DMS 273 (cell line): ENCODE measurements at regions not wholly inside any gene's neighbourhood (a gene's known extent, or its start where the extent isn't known, plus 50 kb on each side); places are given as distances from the start of the nearest gene placed in this dataset.

Experiments
- DNase-seq: peaks from one replicate; lab custom pipeline; 2025; ENCODE audit not compliant: unreplicated experiment; lab: John Stamatoyannopoulos, UW

DNA sequence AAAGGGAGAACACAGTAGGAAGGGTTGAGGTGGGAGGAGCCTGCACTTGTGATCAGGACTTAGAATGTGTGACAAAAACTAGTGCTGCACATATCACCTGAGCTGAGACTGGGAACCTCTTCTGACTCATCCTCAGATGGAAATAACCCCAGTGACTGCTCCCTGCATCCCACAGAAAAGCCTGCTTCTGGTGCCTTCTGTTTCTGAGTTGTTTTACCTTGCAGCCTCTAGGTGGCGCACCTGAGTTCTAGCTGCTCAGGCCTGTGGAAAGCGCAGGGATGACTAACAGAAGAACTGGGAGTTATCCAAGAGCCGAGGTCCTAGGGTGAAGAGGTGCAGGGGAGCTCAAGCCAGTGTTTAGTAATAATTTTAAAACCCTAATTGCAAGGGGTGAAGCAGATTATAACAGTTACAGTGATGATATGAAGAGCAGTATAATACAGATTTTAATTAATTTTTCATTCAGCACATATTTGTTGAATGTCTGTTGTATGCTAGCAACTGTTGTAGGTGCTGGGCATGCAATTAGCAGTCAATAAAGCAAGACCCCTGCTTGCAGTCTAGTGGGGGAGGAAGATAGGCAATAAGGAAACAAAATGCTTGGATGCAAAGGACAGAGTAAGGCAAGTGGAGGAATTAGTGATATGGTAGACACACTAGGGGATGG, 302.5 kb downstream of the DHX35 start:
- DNase-seq, result peak; percentile 72

DNA sequence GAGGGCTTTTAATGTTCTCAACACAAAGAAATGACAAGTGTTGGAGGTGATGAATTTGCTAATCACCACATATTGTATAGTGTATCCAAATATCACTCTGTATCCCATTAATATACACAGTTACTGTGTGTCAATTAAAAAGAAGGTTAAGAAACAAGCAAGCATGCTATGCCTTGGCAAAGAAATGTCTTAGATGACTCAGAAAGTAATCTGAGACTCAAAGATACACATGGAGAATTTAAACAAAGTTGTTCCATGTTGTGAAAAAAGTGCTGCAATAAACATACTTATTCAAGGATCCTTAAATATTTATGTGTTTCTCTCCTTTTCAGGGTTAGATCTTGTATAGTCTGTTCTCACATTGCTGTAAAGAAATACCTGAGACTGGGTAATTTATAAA, 300.9 kb downstream of the DHX35 start:
- no peak for DNase-seq

GRCh38 chr20:39259808-39260207, 297.7 kb downstream of the DHX35 start:
- no peak for DNase-seq

DNA sequence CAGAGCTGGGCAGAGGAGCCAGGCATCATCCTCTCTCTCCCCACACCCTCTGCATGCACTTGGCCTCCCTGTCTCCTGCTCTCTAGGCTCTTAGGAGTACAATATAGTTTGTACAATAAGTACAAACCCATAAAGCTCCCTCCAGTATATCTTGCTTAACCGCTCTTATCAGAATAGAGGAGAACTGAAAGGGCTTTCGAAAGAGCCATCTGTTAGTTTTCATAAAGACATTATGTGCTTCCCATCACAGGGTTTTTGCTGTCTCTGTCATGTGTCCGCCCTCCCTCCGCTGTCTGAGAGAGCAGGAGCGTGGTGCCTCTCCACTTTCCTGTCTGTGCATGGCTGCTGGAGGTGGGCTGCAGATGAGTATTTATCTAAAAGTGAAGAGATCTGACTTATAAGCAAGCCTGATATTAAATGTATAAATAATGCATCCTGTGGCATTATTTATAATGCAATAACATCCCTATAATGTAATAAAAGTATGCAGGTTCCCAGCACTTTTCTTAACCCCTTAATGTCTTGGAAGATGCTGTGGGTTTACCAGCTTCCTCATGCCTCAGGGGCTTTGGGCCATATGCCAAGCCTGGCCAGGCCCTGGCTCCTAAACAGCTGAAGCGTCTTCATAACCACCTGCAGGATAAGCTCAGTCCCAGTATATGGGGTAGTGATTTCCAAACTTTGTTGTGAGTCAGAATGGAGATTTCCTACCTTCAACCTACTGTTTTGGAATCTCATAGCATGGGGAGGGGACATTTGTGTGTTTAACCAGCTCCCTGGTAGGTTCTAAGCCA, 297.1 kb downstream of the DHX35 start:
- peak; percentile 16 for DNase-seq

- DNase-seq, result no peak
Observed at GRCh38 chr20:39258253-39258652, 296.1 kb downstream of the DHX35 start.

GRCh38 chr20:39253051-39253755, 291.1 kb downstream of the DHX35 start:
- no peak for DNase-seq

DNA sequence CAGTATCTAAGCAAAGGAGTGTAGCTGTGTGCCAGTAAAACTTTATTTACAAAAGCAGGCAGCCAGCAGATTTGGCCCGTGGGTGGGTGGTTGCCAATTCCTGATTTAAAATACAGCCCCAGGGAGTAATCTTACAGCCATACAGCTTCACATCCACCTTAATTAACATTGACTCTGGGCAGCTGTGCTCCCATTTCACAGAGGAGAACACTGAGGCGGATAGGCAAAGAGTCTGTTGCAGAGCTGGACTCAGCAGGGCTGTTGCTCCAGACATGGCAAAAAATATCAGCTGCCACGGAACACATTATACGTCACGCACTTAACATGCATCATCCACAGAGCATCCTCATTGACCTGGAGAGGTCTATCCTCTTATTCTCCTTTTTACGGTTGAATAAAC, 289.9 kb downstream of the DHX35 start:
- DNase-seq, result no peak

DNA sequence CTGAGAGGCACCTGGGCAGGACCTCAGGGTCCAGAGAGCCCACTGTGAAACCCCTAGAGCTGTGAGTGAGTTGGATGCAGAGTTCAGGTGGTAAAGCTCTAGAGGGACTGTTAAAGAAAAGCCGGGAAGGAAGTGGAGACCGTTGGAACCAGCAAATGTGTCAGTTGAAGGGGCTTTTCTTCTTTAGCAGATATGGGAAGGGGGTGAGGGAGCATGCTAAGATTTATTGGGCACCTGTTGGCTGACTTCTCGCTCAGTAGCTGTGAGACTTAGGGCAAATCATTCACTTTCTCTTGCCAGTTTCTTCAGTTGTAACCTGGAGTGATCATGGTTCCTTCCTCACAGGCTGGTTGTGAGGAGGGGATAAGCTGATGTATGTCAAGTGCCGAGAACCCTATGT, 287.7 kb downstream of the DHX35 start:
- DNase-seq, result no peak

- no peak for DNase-seq
Observed at GRCh38 chr20:39248862-39249485, 286.8 kb downstream of the DHX35 start.

DNA sequence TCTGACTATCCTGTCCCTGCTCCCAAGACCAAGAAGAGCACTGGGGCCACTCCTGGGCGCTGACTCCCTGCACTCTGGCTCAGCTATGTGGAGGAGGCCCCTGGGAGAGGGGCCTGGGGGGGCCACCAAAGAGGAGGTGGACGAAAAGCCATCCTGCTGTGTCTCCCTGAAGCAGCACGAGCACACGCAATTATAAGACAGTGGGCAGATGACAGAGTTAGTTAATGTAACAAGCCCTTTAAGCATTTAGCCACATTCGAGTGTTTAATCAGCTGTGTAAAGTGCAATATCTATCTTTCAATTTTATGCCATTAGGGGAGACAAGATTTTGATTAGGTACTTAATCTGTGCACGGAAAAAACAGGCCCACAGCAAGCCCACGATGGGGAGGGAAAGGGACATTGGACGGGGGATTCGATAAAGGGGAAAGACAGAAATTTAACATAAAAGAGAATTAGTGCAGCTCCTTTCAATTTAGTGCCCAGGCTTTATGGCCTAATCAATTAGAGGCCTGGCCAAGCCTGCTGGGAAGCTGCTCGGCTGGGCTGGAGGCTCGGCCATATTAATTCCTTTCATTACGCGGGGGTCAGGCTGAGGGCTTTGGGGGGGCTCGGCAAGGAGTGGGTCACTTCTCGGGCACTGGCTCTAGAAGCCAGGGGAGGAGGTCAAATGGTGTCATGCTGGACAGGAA, 286.2 kb downstream of the DHX35 start:
- no peak for DNase-seq

DNA sequence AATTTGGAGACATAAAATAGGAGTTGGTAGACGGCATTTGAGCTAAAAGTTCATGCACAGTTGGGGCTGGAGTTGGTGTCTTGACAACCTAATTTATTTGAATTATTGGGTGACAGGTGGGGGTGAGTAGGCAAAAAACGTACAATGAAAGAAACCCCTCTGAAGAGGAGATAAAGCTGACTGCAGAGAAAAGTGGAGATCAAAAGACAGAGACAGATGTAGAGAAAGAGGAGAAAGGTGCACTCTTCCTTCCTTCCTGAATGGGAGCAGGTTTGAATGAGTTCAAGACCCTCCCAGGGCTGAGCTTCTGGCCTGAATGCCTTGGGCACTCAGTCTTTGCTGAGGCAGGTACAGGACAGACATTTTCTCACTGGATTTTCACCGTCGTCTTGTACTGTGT, 284.3 kb downstream of the DHX35 start:
- no peak for DNase-seq

- DNase-seq, result no peak
Observed at GRCh38 chr20:39245685-39246311, 283.7 kb downstream of the DHX35 start.

DNA sequence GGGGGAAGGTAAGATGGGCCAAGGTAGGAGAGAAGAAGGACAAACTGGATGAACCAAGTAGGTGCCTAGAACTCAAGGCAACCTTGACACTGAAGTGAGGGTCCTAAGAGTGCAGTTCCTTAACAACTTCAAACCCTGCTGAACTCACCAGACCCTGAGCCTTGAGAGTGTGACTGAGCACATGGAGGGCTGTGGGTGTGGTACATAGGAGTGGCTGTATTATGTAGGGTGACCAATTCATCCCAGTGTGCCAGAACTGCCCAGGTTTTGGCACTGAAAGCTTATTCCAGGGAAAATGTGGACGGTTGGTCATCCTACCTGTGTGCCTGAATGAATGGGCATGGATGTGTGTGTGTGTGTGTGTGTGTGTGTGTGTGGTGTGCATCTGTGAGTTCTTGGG, 281.8 kb downstream of the DHX35 start:
- no peak for DNase-seq

DNA sequence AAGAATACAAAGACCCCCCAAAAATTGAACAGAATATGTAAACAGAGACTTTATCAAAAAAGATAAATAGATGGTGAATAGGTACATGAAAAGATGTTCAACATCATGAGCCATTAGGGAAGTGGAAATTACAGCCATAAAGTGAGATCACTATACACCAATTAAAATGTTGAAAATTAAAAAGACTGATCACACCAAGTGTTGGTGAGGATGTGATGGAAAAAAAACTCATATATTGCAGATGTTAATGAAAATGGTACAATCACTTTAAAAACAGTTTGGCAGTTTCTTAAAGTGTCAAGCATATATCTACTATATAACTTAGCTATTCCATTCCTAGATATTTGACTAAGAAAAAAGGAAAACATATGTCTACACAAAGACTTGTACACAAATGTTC, 280.5 kb downstream of the DHX35 start:
- no peak for DNase-seq

DNA sequence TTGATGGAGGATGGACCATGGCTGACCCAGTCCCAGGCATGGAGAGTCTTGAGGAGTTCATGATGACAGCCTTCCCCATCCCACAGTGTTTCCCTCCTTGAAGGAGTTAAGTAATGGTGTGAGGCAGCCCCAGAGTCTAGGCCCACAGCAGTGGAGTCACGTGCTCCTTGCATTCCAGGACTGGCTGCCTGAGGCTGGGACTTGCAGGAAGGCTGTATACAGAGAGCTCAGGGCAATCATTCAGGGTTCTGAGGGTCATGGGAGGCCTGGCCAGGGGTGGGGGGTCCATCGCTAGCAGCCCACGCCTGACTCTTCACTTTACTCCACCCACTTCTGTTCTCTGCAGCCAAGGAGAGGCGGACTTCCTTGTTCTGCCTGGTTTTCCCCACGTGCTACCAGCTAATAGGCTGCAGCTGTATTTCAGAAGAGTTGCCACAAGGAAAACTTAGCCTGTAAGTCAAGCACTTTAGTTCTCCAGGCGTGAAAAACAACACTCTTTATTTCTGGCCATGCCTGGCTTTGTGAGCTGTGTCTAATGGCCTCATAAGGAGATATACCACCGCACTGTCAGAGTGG, 272.5 kb downstream of the DHX35 start:
- DNase-seq, result no peak

- DNase-seq, result no peak
Observed at GRCh38 chr20:39233755-39234154, 271.6 kb downstream of the DHX35 start.

- DNase-seq, result no peak
Observed at GRCh38 chr20:39227416-39227815, 265.3 kb downstream of the DHX35 start.

- DNase-seq, result no peak
Observed at GRCh38 chr20:39225978-39226377, 263.8 kb downstream of the DHX35 start.

GRCh38 chr20:39225536-39225935, 263.4 kb downstream of the DHX35 start:
- no peak for DNase-seq

GRCh38 chr20:39222101-39222500, 260.0 kb downstream of the DHX35 start:
- no peak for DNase-seq
